ENCODE measurements at regions not wholly inside any gene's neighbourhood (a gene's known extent, or its start where the extent isn't known, plus 50 kb on each side); places are given as distances from the start of the nearest gene placed in this dataset.
A peak's percentile ranks its signal among the peaks of the same experiment; 100 is the strongest.

GRCh38 chr5:72615061-72615460, 107.9 kb upstream of the ZNF366 start:
- DNase-seq, result no peak

GRCh38 chr5:72613515-72613914, 106.3 kb upstream of the ZNF366 start:
- no peak for DNase-seq

GRCh38 chr5:72612810-72613209, 105.6 kb upstream of the ZNF366 start:
- no peak for DNase-seq

- DNase-seq, result no peak
These were observed 104.0 kb upstream of the ZNF366 start for GRCh38 chr5:72611118-72611730.

- no peak for DNase-seq
These were observed 101.7 kb upstream of the ZNF366 start for GRCh38 chr5:72608926-72609325.

- no peak for DNase-seq
These were observed 101.1 kb upstream of the ZNF366 start for GRCh38 chr5:72608297-72608696.

- no peak for DNase-seq
These were observed 100.2 kb upstream of the ZNF366 start for GRCh38 chr5:72607381-72607780.

GRCh38 chr5:72606525-72606924, 99.3 kb upstream of the ZNF366 start:
- no peak for DNase-seq

- no peak for DNase-seq
These were observed 98.4 kb upstream of the ZNF366 start for GRCh38 chr5:72605632-72606031.

GRCh38 chr5:72604798-72605154, 97.6 kb upstream of the ZNF366 start:
- no peak for DNase-seq

GRCh38 chr5:72604111-72604797, 97.0 kb upstream of the ZNF366 start:
- no peak for DNase-seq

GRCh38 chr5:72602696-72603685, 95.8 kb upstream of the ZNF366 start:
- no peak for DNase-seq

- no peak for DNase-seq
These were observed 94.7 kb upstream of the ZNF366 start for GRCh38 chr5:72601861-72602260.

- no peak for DNase-seq
These were observed 93.3 kb upstream of the ZNF366 start for GRCh38 chr5:72600391-72600981.

GRCh38 chr5:72599519-72600370, 92.5 kb upstream of the ZNF366 start:
- DNase-seq, result no peak

GRCh38 chr5:72599065-72599433, 91.8 kb upstream of the ZNF366 start:
- DNase-seq, result no peak

- peak; percentile 92 for DNase-seq
These were observed 91.3 kb upstream of the ZNF366 start for GRCh38 chr5:72598401-72599064.

- no peak for DNase-seq
These were observed 90.3 kb upstream of the ZNF366 start for GRCh38 chr5:72597456-72597948.

GRCh38 chr5:72596956-72597355, 89.7 kb upstream of the ZNF366 start:
- DNase-seq, result no peak

- no peak for DNase-seq
These were observed 81.4 kb upstream of the ZNF366 start for GRCh38 chr5:72588640-72589039.

- DNase-seq, result no peak
These were observed 80.6 kb upstream of the ZNF366 start for GRCh38 chr5:72587661-72588308.

All from SIG-M5 (cell line).